Heart left ventricle (tissue), 16 donors: ENCODE measurements at regions not wholly inside any gene's neighbourhood (a gene's known extent, or its start where the extent isn't known, plus 50 kb on each side); places are given as distances from the start of the nearest gene placed in this dataset.

Experiments used
- ATAC-seq, 4 donors: fragments of 200-7000 bp; cut with Tn5 transposase; one replicate each; pipeline ENCODE4 v1.9.1; 2020 to 2022; ENCODE audit warnings: moderate library complexity in 4 of 4, mild to moderate bottlenecking in 3 of 4, moderate number of reproducible peaks in 1 of 4
- DNase-seq, 5 donors: peaks; one replicate each; pipeline ENCODE4 v3.0.0-alpha.2; 2020
- H3K27ac ChIP-seq, 12 donors: fragments of 200-600 bp; sonication (generic) in 4 of 12; one replicate each; pipeline versions ENCODE4 v1.5.0 to v1.8.0; 2016 to 2022; ENCODE audit warnings: mild to moderate bottlenecking in 2 of 12
- H3K27me3 ChIP-seq, 9 donors: fragments of 200-600 bp; sonication (generic) in 2 of 9; one replicate each; pipeline versions ENCODE4 v1.5.1 to v1.8.0; 2016 to 2022; ENCODE audit warnings: mild to moderate bottlenecking in 3 of 9
- H3K36me3 ChIP-seq, 9 donors: fragments of 200-600 bp; sonication (generic) in 2 of 9; one replicate each; pipeline versions ENCODE4 v1.5.0 to v1.8.0; 2018 to 2022; ENCODE audit warnings: mild to moderate bottlenecking in 2 of 9
- H3K4me1 ChIP-seq, 12 donors: fragments of 200-600 bp; sonication (generic) in 4 of 12; one replicate each; pipeline versions ENCODE4 v1.5.0 to v1.8.0; 2016 to 2022; ENCODE audit warnings: mild to moderate bottlenecking in 3 of 12
- H3K4me3 ChIP-seq, 12 donors: fragments of 200-600 bp; sonication (generic) in 4 of 12; one replicate each; pipeline versions ENCODE4 v1.5.0 to v1.8.0; 2017 to 2022; ENCODE audit warnings: mild to moderate bottlenecking in 9 of 12, moderate library complexity in 4 of 12
- H3K9me3 ChIP-seq, 12 donors: fragments of 200-600 bp; sonication (generic) in 4 of 12; one replicate each; pipeline versions ENCODE4 v1.5.0 to v1.8.0; 2016 to 2022; ENCODE audit warnings: mild to moderate bottlenecking in 1 of 12
- POLR2A ChIP-seq, 2 donors: fragments of 450-650 bp; IDR thresholded peaks; one replicate each; pipeline ENCODE4 v1.6.1; 2017; ENCODE audit warnings: antibody characterized with exemption in 2 of 2, mild to moderate bottlenecking in 2 of 2, moderate library complexity in 2 of 2
- WGBS, 4 donors: extraction: QIAGEN DNeasy Blood & Tissue Kit in 2 of 4; methylation state at CpG; one replicate each; pipeline versions ENCODE4 v1.1.5 to v1.1.7; 2013 to 2018; 5-methylcytosine and 5-hydroxymethylcytosine counted together
- intact Hi-C, 10 donors: fragments of 100-400 bp; cut with DNase I; formaldehyde crosslinking; loops; one replicate each; pipeline versions ENCODE4 v1.11.1 to v1.14.2; 2022
- TF ChIP-seq, protein P1 (sequence below), 12 donors: fragments of 200-600 bp; sonication (generic) in 4 of 12; IDR thresholded peaks; one replicate each; pipeline versions ENCODE4 v1.5.0 to v1.8.0; 2018 to 2022; ENCODE audit warnings: antibody characterized with exemption in 12 of 12, mild to moderate bottlenecking in 5 of 12
- donor health status: ischemic (EF 13 %, LVEDD 7.1; RV severe dilation, severe dysfunction).
- donor health status: healthy with polysubstance abuse.
- donor health status: DM: no; HTN: yes; CAD: no.
- donor health status: DM: no; HTN: no; CAD: no.
- donor health status: ischemic (EF 25% LVEDD 6.9; RV normal size, moderate dysfunction).
- donor health status: ischemic (EF 25% LVEDD 5.7; RV mildly dilated, moderate dysfunction).
- donor health status: healthy.
- donor health status: DM: yes; HTN: yes; CAD: no.
- donor health status: ischemic (EF 35%, LVEDD 5.7; RV mildly dilated, moderate dysfunction).
- donor health status: nonischemic (EF 11% LVEDD 7.7; RV severe dilation, severe dysfunction).
- donor health status: DM: yes; HTN: yes; CAD: no.
- donor health status: PGD.
- donor health status: ischemic (EF 29% LVEDD 5.4; RV normal size, mild dysfunction).
- donor health status: nonischemic (EF 23%, LVEDD 6.1; RV moderate dilation, normal function).

DNA sequence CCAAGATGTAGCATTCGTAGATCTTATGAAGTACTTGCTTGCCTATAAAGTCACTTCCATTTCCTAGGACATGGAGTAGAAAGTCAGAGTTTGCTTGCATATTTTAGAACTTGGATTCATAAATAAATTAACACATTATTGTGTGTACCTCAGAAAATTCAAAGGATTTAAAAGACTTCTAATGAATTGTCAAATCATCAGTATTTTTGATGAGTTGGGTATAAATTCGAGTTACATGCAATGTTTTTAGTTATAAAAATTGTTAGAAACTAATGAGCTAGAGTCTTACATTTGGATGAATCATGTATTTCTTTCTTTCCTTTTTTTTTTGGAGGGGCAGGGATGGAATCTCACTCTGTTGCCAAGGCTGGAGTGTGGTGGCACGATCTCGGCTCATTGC is 156.9 kb upstream of the KCNJ16 start:
- no peak for DNase-seq
- no peak overlapping the region for H3K27ac ChIP-seq
- ATAC-seq = no peak
- intact Hi-C loops = no loop called here
- no peaks in the 10 kb centered on the region for H3K27me3 ChIP-seq
- no peaks in the 10 kb centered on the region for H3K4me1 ChIP-seq
- TF ChIP-seq, protein P1, sequence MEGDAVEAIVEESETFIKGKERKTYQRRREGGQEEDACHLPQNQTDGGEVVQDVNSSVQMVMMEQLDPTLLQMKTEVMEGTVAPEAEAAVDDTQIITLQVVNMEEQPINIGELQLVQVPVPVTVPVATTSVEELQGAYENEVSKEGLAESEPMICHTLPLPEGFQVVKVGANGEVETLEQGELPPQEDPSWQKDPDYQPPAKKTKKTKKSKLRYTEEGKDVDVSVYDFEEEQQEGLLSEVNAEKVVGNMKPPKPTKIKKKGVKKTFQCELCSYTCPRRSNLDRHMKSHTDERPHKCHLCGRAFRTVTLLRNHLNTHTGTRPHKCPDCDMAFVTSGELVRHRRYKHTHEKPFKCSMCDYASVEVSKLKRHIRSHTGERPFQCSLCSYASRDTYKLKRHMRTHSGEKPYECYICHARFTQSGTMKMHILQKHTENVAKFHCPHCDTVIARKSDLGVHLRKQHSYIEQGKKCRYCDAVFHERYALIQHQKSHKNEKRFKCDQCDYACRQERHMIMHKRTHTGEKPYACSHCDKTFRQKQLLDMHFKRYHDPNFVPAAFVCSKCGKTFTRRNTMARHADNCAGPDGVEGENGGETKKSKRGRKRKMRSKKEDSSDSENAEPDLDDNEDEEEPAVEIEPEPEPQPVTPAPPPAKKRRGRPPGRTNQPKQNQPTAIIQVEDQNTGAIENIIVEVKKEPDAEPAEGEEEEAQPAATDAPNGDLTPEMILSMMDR (IDR thresholded peaks at IDR 0.05) = no peak
- no peak for TF ChIP-seq POLR2A (IDR thresholded peaks at IDR 0.05)
- H3K36me3 ChIP-seq = no peaks in the 10 kb centered on the region
- peaks cover 0 to 6% (median 0%) of the 10 kb centered on the region in 12 donors for H3K9me3 ChIP-seq
- 89 to 96% (median 92%) methylated on average over 4 of the region's 4 CpGs for WGBS, 4 donors
- H3K4me3 ChIP-seq = no peak overlapping the region

DNA sequence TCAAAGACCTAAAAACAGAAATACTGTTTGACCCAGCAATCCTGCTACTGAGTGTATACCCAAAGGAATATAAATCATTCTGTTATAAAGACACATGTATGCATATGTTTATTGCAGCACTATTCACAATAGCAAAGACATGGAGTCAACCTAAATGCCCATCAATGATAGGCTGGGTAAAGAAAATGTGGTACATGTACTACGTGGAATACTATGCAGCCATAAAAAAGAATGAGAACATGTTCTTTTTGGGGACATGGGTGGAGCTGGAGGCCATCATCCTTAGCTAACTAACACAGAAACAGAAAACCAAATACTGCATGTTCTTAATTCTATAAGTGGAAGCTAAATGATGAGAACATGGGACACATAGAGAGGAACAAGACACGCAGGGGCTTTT is 155.2 kb upstream of the KCNJ16 start:
- no peaks in the 10 kb centered on the region for H3K4me1 ChIP-seq
- TF ChIP-seq POLR2A (IDR thresholded peaks at IDR 0.05) = no peak
- TF ChIP-seq, protein P1 (IDR thresholded peaks at IDR 0.05) = no peak
- no peaks in the 10 kb centered on the region for H3K27me3 ChIP-seq
- no peaks in the 10 kb centered on the region for H3K36me3 ChIP-seq
- no peak overlapping the region for H3K4me3 ChIP-seq
- ATAC-seq (no peak), DNase-seq (no peak)
- intact Hi-C loops = no loop called here
- peaks cover 0 to 6% (median 0%) of the 10 kb centered on the region in 12 donors for H3K9me3 ChIP-seq
- 93 to 100% (median 98%) methylated on average over 2 of the region's 2 CpGs for WGBS, 4 donors
- no peak overlapping the region for H3K27ac ChIP-seq

DNA sequence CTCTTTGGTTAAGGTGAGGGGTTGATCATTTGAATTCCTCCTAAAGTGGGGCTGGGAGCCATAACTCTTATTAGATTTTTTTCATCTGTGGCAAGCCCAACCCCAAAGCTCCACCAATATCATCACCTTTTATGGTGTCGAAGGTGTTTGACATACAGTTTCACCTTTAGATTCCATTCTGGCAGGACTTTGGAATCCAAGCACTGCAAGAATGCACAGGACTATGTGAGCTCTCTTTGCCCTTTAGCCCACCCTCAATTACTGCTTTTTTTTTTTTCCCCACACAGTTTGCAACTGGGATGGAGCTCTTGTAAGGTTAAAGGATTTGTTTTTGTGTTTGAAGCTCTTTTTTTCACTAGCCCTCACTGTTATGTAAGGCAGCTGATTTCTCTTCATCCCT is 154.0 kb upstream of the KCNJ16 start:
- 87 to 96% (median 90%) methylated on average over 1 of the region's 1 CpG for WGBS, 4 donors

DNA sequence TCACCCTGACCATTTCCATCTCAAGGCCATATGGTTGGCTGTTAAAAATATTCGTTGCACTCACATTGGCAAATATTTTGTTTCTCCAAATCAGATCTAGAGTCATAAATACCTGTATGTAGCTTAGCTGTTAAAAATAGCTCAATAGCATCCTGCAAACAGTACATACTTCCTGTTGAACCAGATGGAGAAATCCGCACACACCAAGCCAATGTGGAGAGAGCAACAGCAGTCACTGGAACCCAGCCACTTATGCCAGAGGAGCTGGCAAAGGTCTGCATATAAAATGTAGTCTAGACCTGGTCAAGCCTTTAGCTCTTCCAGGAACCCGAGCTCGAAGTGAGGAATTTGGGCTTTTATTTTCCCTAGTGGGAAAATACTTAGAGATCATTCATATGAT is 146.4 kb upstream of the KCNJ16 start:
- no peaks in the 10 kb centered on the region for H3K4me1 ChIP-seq
- 50 to 60% (median 55%) methylated on average over 4 of the region's 4 CpGs for WGBS, 4 donors
- no peak overlapping the region for H3K4me3 ChIP-seq
- intact Hi-C loops = no loop called here
- no peaks in the 10 kb centered on the region for H3K27me3 ChIP-seq
- ATAC-seq (no peak), DNase-seq (no peak)
- no peak overlapping the region for H3K27ac ChIP-seq
- H3K9me3 ChIP-seq = peaks cover 0 to 12% (median 0%) of the 10 kb centered on the region in 12 donors
- TF ChIP-seq, protein P1 (IDR thresholded peaks at IDR 0.05) = no peak
- no peak for TF ChIP-seq POLR2A (IDR thresholded peaks at IDR 0.05)
- H3K36me3 ChIP-seq = no peaks in the 10 kb centered on the region

More for the DNA sequence above, 154.0 kb upstream of the KCNJ16 start:
- ATAC-seq (no peak), DNase-seq (no peak)
- no peak overlapping the region for H3K4me3 ChIP-seq
- H3K36me3 ChIP-seq = no peaks in the 10 kb centered on the region
- TF ChIP-seq POLR2A (IDR thresholded peaks at IDR 0.05) = no peak
- TF ChIP-seq, protein P1 (IDR thresholded peaks at IDR 0.05) = no peak
- H3K4me1 ChIP-seq = no peaks in the 10 kb centered on the region
- no peak overlapping the region for H3K27ac ChIP-seq
- H3K9me3 ChIP-seq = peaks cover 0 to 6% (median 0%) of the 10 kb centered on the region in 12 donors
- intact Hi-C loops = no loop called here
- H3K27me3 ChIP-seq = no peaks in the 10 kb centered on the region
